ENCODE measurements at regions not wholly inside any gene's neighbourhood (a gene's known extent, or its start where the extent isn't known, plus 50 kb on each side); places are given as distances from the start of the nearest gene placed in this dataset.

GRCh38 chr6:108763931-108764579 is 84.2 kb upstream of the ARMC2 start:
- TF ChIP-seq, protein P1, sequence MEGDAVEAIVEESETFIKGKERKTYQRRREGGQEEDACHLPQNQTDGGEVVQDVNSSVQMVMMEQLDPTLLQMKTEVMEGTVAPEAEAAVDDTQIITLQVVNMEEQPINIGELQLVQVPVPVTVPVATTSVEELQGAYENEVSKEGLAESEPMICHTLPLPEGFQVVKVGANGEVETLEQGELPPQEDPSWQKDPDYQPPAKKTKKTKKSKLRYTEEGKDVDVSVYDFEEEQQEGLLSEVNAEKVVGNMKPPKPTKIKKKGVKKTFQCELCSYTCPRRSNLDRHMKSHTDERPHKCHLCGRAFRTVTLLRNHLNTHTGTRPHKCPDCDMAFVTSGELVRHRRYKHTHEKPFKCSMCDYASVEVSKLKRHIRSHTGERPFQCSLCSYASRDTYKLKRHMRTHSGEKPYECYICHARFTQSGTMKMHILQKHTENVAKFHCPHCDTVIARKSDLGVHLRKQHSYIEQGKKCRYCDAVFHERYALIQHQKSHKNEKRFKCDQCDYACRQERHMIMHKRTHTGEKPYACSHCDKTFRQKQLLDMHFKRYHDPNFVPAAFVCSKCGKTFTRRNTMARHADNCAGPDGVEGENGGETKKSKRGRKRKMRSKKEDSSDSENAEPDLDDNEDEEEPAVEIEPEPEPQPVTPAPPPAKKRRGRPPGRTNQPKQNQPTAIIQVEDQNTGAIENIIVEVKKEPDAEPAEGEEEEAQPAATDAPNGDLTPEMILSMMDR (IDR thresholded peaks at IDR 0.05), result no peak
- TF ChIP-seq EZH2 (IDR thresholded peaks at IDR 0.05), result no peak
- no peak for TF ChIP-seq EZH2phosphoT487 (IDR thresholded peaks at IDR 0.05)

All from neural progenitor cell (in vitro differentiated cells).